Right lobe of liver (tissue), 6 donors: ENCODE measurements at regions not wholly inside any gene's neighbourhood (a gene's known extent, or its start where the extent isn't known, plus 50 kb on each side); places are given as distances from the start of the nearest gene placed in this dataset.
"Not testable (repeated sequence)": the region's sequence is repeated elsewhere in the genome, so short reads cannot be mapped to it uniquely, and the experiment has no call there.

Experiments used
- ATAC-seq, 4 donors: fragments of 200-7000 bp; cut with Tn5 transposase; one replicate each; pipeline ENCODE4 v1.9.1; 2020; ENCODE audit warnings: mild to moderate bottlenecking in 4 of 4, moderate library complexity in 4 of 4
- DNase-seq, 3 donors: peaks; one replicate each; pipeline ENCODE4 v3.0.0-alpha.2; 2020
- H3K27ac ChIP-seq, 3 donors: fragments of 200-600 bp; one replicate each; pipeline ENCODE4 v1.8.0; 2022
- H3K27me3 ChIP-seq, 2 donors: fragments of 200-600 bp; one replicate each; pipeline ENCODE4 v1.8.0; 2022
- H3K36me3 ChIP-seq, 4 donors: fragments of 200-600 bp; sonication (generic) in 1 of 4; one replicate each; pipeline versions ENCODE4 v1.5.1 to v1.8.0; 2017 to 2022; ENCODE audit warnings: control low read depth in 1 of 4
- H3K4me1 ChIP-seq, 4 donors: fragments of 200-600 bp; sonication (generic) in 1 of 4; one replicate each; pipeline versions ENCODE4 v1.5.1 to v1.8.0; 2017 to 2022; ENCODE audit warnings: control low read depth in 1 of 4
- H3K4me3 ChIP-seq, 3 donors: fragments of 200-600 bp; one replicate each; pipeline ENCODE4 v1.8.0; 2022
- H3K9me3 ChIP-seq, 4 donors: fragments of 200-600 bp; sonication (generic) in 1 of 4; one replicate each; pipeline versions ENCODE4 v1.5.1 to v1.8.0; 2017 to 2022; ENCODE audit warnings: control low read depth in 1 of 4
- POLR2A ChIP-seq: fragments of 450-650 bp; IDR thresholded peaks from one replicate; pipeline ENCODE4 v1.6.1; 2017; ENCODE audit warnings: antibody characterized with exemption, mild to moderate bottlenecking
- WGBS: methylation state at CpG from one replicate; pipeline ENCODE4 v1.1.6; 2018; ENCODE audit warnings: low coverage, low lambda C conversion rate; ENCODE audit not compliant: insufficient coverage; ENCODE audit errors: missing lambda C conversion rate; 5-methylcytosine and 5-hydroxymethylcytosine counted together
- intact Hi-C, 2 donors: fragments of 100-400 bp; cut with DNase I; formaldehyde crosslinking; loops; one replicate each; pipeline versions ENCODE4 v1.11.2 to v1.14.1; 2022
- TF ChIP-seq, protein P1 (sequence below), 4 donors: fragments of 200-600 bp in 3 of 4; fragments of 450-650 bp in 1 of 4; IDR thresholded peaks; one replicate each; pipeline versions ENCODE4 v1.5.1 to v1.8.0; 2016 to 2022; ENCODE audit warnings: antibody characterized with exemption in 4 of 4, mild to moderate bottlenecking in 2 of 4
- donor health status: DM: no; HTN: yes; CAD: no.
- donor health status: DM: no; HTN: no; CAD: no.
- donor health status: DM: no; HTN: no; CAD: no.
- donor health status: DM: no; HTN: yes; CAD: no.
- donor health status: DM: no; HTN: yes; CAD: no.

DNA sequence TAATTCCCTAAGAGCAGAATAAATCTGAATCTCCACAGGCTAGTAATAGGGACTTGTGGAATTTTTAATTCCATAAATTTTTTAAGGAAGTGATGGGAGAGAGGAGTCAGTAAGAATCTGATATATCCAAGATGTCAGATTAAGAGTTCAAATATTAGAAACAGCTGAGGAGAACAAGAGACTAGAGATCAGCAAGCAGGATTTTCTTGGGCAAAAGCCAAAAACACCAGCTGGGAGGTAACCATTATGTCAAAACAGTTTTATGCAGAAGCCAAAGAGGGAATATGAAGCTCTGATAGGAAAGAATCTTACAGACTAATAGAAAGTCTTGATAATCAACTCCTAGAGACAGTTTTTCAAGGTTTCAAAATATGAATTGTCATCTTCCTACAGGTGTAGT, 72.2 kb upstream of the RBPJ start:
- DNase-seq = no peak
- no peaks in the 10 kb centered on the region for H3K9me3 ChIP-seq
- no peak for ATAC-seq

DNA sequence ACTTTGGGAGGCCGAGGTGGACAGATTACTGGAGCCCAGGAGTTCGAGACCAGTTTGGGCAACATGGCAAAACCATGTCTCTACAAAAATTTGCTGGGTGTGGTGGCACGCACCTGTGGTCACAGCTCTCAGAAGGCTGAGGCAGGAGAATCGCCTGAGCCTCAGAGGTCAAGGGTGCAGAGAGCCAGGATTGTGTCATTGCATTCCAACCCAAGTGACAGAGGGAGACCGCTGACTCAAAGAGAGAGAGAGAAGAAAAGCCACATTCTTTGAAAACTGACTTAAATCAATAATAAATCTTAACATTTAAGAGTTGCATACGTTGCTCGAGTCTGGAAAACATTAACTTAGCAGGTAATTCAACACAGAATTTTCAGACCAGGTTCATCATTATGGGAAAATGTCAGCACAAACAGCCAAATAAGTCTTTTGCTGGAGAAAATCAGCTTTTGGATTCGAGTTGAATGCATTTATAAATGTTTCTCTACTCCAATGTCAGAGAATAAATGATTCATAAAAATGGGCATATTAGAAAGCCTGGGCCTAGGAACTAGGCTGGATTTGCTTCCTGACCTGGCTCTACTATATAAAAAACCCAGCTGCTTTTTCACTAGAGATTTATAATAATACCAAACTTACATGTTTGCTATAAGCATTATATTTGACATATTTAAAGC, 68.3 kb upstream of the RBPJ start:
- intact Hi-C loops = no loop called here
- ATAC-seq = no peak
- Histone ChIP-seq H3K4me1 (no peaks in the 10 kb centered on the region), H3K4me3 (no peak overlapping the region), H3K9me3 (no peaks in the 10 kb centered on the region), H3K27ac (no peak overlapping the region), H3K36me3 (no peaks in the 10 kb centered on the region), H3K27me3 (no peaks in the 10 kb centered on the region)
- TF ChIP-seq POLR2A = no peak
- TF ChIP-seq, protein P1, sequence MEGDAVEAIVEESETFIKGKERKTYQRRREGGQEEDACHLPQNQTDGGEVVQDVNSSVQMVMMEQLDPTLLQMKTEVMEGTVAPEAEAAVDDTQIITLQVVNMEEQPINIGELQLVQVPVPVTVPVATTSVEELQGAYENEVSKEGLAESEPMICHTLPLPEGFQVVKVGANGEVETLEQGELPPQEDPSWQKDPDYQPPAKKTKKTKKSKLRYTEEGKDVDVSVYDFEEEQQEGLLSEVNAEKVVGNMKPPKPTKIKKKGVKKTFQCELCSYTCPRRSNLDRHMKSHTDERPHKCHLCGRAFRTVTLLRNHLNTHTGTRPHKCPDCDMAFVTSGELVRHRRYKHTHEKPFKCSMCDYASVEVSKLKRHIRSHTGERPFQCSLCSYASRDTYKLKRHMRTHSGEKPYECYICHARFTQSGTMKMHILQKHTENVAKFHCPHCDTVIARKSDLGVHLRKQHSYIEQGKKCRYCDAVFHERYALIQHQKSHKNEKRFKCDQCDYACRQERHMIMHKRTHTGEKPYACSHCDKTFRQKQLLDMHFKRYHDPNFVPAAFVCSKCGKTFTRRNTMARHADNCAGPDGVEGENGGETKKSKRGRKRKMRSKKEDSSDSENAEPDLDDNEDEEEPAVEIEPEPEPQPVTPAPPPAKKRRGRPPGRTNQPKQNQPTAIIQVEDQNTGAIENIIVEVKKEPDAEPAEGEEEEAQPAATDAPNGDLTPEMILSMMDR (IDR thresholded peaks at IDR 0.05) = no peak
- 57% methylated on average over 8 of the region's 8 CpGs for WGBS
- no peak for DNase-seq

More for the DNA sequence above, 72.2 kb upstream of the RBPJ start:
- intact Hi-C loops = no loop called here
- Histone ChIP-seq H3K27me3 (no peaks in the 10 kb centered on the region), H3K27ac (no peak overlapping the region), H3K4me1 (no peaks in the 10 kb centered on the region), H3K36me3 (no peaks in the 10 kb centered on the region), H3K4me3 (no peak overlapping the region)
- TF ChIP-seq, protein P1 (IDR thresholded peaks at IDR 0.05) = no peak
- TF ChIP-seq POLR2A = no peak

DNA sequence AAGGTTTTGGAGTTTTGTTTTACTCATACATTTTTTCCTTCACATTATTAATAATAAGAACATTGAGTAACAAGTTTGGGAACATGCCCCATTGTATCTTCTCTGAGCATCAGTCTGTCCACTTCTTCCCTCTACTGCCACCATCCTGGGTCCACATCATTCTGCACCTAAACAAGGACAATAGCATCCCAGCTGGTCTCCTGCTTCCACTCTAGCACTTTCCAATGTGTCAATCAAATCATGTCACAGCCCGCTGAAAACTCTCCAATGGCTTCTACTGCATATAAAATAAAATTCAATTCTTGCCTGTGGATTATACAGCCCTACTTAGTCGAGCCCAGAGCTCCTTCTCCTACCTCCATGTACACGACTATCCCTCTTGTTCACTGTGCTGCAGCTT, 66.8 kb upstream of the RBPJ start:
- intact Hi-C loops = no loop called here
- WGBS = 46% methylated on average over 3 of the region's 3 CpGs

DNA sequence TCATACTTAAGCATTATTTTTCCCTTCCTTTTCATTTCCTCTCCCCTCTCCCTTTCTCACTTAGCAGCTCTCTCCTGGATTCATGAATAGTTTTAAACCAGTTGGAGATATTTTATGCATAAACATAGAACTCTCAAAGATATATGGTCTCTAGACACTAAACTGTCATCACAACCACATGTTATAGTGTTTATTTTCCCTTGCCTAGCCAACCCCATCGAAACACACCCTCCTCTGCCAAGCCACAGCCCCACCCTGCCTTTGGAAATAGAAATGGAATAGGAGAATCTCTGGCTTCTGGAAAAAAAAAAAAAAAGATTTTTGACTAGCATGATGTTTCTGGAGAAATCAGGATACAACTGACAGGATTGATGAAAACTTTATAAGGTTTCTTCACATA, 64.8 kb upstream of the RBPJ start:
- no peak for TF ChIP-seq POLR2A
- TF ChIP-seq, protein P1 (IDR thresholded peaks at IDR 0.05) = no peak
- WGBS = 54% methylated on average over 1 of the region's 1 CpG
- ATAC-seq = no peak
- no peak for DNase-seq
- Histone ChIP-seq H3K27ac (no peak overlapping the region), H3K4me3 (no peak overlapping the region), H3K36me3 (no peaks in the 10 kb centered on the region), H3K27me3 (no peaks in the 10 kb centered on the region), H3K9me3 (no peaks in the 10 kb centered on the region), H3K4me1 (no peaks in the 10 kb centered on the region)
- intact Hi-C loops = no loop called here

More for the DNA sequence above, 66.8 kb upstream of the RBPJ start:
- H3K9me3 ChIP-seq = no peaks in the 10 kb centered on the region
- H3K27ac ChIP-seq = no peak overlapping the region
- H3K4me3 ChIP-seq = no peak overlapping the region
- ATAC-seq (no peak), DNase-seq (no peak)
- H3K36me3 ChIP-seq = no peaks in the 10 kb centered on the region
- H3K27me3 ChIP-seq = no peaks in the 10 kb centered on the region
- H3K4me1 ChIP-seq = no peaks in the 10 kb centered on the region
- TF ChIP-seq POLR2A = no peak
- TF ChIP-seq, protein P1 (IDR thresholded peaks at IDR 0.05) = no peak

DNA sequence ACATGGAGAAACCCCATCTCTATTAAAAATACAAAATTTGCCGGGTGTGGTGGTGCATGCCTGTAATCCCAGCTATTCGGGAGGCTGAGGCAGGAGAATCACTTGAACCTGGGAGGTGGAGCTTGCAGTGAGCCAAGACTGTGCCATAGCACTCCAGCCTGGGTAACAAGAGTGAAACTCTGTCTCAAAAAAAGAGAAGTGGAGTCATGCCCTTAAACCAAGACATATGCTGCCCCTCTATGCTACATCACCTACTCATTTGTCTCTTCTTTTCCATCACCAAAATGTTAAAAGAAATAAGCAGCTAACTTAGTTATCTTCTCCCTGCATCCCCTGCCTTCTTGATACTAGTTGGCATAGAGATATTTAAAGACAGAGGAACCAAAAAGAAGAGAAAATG, 63.4 kb upstream of the RBPJ start:
- ATAC-seq, H3K27ac ChIP-seq, intact Hi-C loops, H3K9me3 ChIP-seq, H3K4me1 ChIP-seq, DNase-seq, H3K27me3 ChIP-seq, H3K4me3 ChIP-seq, H3K36me3 ChIP-seq: not testable (repeated sequence)
- WGBS = 81% methylated on average over 2 of the region's 2 CpGs
